ENCODE measurements at regions not wholly inside any gene's neighbourhood (a gene's known extent, or its start where the extent isn't known, plus 50 kb on each side); places are given as distances from the start of the nearest gene placed in this dataset.

DNA sequence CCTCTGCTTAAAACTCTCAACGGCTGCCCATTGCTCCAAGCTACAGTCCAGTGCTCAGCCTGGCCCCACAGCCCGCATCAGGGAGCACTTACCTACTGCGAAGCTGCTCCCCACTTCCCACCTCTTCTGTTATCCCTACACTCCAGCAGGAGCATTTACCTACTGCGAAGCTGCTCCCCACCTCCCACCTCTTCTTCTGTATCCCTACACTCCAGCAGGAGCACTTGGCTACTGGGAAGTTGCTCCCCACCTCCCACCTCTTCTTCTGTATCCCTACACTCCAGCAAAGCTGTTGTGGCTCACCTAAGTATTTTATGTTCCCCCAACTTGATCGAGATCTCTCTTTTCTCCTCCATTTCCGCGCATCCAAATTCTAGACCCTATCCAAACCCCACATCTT, 563.3 kb upstream of the ZFP42 start:
- TF ChIP-seq, protein P1, sequence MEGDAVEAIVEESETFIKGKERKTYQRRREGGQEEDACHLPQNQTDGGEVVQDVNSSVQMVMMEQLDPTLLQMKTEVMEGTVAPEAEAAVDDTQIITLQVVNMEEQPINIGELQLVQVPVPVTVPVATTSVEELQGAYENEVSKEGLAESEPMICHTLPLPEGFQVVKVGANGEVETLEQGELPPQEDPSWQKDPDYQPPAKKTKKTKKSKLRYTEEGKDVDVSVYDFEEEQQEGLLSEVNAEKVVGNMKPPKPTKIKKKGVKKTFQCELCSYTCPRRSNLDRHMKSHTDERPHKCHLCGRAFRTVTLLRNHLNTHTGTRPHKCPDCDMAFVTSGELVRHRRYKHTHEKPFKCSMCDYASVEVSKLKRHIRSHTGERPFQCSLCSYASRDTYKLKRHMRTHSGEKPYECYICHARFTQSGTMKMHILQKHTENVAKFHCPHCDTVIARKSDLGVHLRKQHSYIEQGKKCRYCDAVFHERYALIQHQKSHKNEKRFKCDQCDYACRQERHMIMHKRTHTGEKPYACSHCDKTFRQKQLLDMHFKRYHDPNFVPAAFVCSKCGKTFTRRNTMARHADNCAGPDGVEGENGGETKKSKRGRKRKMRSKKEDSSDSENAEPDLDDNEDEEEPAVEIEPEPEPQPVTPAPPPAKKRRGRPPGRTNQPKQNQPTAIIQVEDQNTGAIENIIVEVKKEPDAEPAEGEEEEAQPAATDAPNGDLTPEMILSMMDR (IDR thresholded peaks at IDR 0.05), result no peak
- no peak for DNase-seq
- Mint-ChIP-seq H3K9me3 (0 out of 2 replicates have a peak, but pooled peaks cover 3% of the 10 kb centered on the region), H3K4me3 (no peak overlapping the region), H3K36me3 (ENCODE audit: low read depth) (peaks cover under 1% of the 10 kb centered on the region), H3K4me1 (ENCODE audit: low read depth) (peaks cover 16% of the 10 kb centered on the region), H3K27ac (no peak overlapping the region), H3K27me3 (ENCODE audit: insufficient read depth) (no peaks in the 10 kb centered on the region; the same call in 1 of the 2 replicates)

DNA sequence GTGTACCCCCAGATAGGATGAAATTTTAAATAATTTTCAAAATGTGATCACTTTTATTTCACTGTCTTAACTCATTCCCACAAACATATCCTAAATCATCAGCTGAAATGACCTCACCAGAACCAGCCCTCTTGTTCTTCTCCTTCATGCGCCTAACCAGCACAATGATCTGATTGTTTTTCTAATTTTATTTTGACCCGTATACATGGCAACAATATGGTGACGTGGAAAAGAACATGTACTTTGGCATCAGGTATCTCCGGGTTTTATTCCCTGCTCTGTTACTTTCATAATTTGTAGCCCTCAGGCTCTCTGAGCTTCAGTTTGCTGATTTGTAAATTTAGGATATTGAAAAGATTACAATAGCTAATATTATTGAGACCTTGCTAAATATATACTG, 562.4 kb upstream of the ZFP42 start:
- DNase-seq, result no peak
- TF ChIP-seq, protein P1 (IDR thresholded peaks at IDR 0.05), result no peak
- Mint-ChIP-seq H3K27me3 (ENCODE audit: insufficient read depth) (no peaks in the 10 kb centered on the region; the same call in 1 of the 2 replicates), H3K4me1 (ENCODE audit: low read depth) (peaks cover 14% of the 10 kb centered on the region), H3K9me3 (peaks cover 11% of the 10 kb centered on the region), H3K27ac (no peak overlapping the region), H3K36me3 (ENCODE audit: low read depth) (peaks cover 9% of the 10 kb centered on the region), H3K4me3 (no peak overlapping the region)

DNA sequence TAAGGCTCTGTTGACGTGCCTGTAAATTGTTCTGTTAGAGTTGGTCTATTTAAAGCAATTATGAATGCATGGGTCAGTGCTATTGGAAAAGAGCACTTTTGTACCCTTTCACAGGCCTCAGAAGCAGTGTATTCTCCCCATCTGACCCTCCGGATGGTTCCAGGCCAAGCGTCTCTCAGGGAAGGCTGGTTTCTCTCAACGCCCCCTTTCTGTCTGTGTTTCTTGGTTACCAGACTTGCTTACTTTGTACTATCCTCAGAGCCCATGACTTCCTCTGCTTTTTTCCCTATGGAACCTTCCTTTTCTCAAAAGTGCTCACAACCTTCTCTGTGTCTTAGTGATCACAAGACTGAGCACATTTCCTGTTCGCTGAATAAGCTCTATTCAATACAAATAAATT, 559.3 kb upstream of the ZFP42 start:
- Mint-ChIP-seq H3K4me1 (ENCODE audit: low read depth) (no peaks in the 10 kb centered on the region), H3K4me3 (no peak overlapping the region), H3K36me3 (ENCODE audit: low read depth) (peaks cover 10% of the 10 kb centered on the region), H3K9me3 (peaks cover 12% of the 10 kb centered on the region), H3K27me3 (ENCODE audit: insufficient read depth) (no peaks in the 10 kb centered on the region; the same call in 1 of the 2 replicates), H3K27ac (no peak overlapping the region)
- TF ChIP-seq, protein P1 (IDR thresholded peaks at IDR 0.05), result no peak
- DNase-seq, result no peak

DNA sequence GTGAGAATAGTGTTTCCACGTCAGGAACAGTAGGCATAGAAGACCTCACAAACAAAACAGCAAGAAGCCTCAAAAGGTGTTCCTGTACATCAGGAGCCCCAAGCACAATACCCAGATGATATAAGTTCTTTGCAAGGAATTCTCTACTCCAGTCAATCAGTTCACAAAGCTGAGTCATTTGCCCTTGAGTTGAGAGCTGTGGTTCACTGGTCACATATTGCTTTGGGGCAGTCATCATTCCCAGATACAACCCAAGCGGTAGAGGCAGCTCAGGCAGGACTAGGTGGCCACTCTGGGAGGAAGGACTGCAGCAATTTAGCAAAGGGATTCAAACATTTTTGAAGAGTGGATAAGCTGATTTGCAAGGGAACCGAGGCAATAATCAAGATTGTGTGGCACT, 551.5 kb upstream of the ZFP42 start:
- no peaks in the 10 kb centered on the region for H3K9me3 Mint-ChIP-seq
- H3K27ac Mint-ChIP-seq, result no peak overlapping the region
- peaks cover 9% of the 10 kb centered on the region for H3K4me1 Mint-ChIP-seq (ENCODE audit: low read depth)
- H3K36me3 Mint-ChIP-seq (ENCODE audit: low read depth), result no peaks in the 10 kb centered on the region
- H3K4me3 Mint-ChIP-seq, result no peak overlapping the region
- peak; percentile 35 for DNase-seq
- TF ChIP-seq, protein P1 (IDR thresholded peaks at IDR 0.05), result no peak
- H3K27me3 Mint-ChIP-seq (ENCODE audit: insufficient read depth), result no peaks in the 10 kb centered on the region; the same call in 1 of the 2 replicates

DNA sequence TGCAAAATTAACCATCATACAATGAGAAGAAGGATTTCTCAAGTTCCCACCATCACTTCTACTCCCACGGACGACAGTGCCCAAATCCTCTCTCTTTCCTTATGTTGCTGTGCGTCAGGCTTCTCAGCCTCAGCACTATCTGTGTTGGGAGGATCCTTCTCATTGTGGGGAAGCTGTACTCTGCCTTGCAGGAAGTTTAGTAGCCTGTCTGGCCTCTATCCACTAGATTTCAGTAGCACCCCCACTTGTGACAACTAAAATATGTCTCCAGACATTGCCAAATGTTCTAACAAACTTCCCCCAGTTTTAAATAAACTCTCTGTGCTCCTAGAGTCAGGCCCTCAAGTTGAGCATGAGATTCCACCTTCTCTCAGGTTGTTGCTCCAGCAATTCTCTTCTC, 545.9 kb upstream of the ZFP42 start:
- no peaks in the 10 kb centered on the region for H3K9me3 Mint-ChIP-seq

More for the DNA sequence above, 545.9 kb upstream of the ZFP42 start:
- TF ChIP-seq, protein P1 (IDR thresholded peaks at IDR 0.05), result no peak
- no peak for DNase-seq
- Mint-ChIP-seq H3K27ac (no peak overlapping the region), H3K27me3 (ENCODE audit: insufficient read depth) (no peaks in the 10 kb centered on the region), H3K4me1 (ENCODE audit: low read depth) (no peaks in the 10 kb centered on the region; the same call in 1 of the 2 replicates), H3K4me3 (no peak overlapping the region), H3K36me3 (ENCODE audit: low read depth) (no peaks in the 10 kb centered on the region)

All from HFFc6 (cell line).